SK-N-DZ (cell line): ENCODE measurements at regions not wholly inside any gene's neighbourhood (a gene's known extent, or its start where the extent isn't known, plus 50 kb on each side); places are given as distances from the start of the nearest gene placed in this dataset.
"Not testable (repeated sequence)": the region's sequence is repeated elsewhere in the genome, so short reads cannot be mapped to it uniquely, and the experiment has no call there.

ENCODE experiments used
- DNase-seq: peaks from one replicate; pipeline ENCODE4 v3.0.0-alpha.2; 2015; ENCODE audit warnings: low spot score

DNA sequence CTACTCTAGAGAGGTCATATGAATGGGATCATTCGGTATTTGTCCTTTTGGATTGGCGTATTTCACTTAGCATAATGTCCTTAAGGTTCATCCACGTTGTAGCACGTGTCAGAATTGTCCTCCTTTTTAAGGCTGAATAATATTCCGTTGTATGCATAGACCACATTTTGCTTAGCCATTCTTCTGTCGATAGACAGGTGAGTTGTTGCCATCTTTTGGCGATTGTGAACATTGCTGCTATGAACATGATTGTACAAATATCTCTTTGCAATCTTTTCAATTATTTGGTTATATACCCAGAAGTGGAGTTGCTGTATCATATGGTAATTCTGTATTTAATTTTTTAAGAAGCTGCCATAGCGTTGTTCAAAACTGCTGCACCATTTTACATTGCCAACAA is 52.4 kb upstream of the GOLGA8J start:
- no peak for DNase-seq

DNA sequence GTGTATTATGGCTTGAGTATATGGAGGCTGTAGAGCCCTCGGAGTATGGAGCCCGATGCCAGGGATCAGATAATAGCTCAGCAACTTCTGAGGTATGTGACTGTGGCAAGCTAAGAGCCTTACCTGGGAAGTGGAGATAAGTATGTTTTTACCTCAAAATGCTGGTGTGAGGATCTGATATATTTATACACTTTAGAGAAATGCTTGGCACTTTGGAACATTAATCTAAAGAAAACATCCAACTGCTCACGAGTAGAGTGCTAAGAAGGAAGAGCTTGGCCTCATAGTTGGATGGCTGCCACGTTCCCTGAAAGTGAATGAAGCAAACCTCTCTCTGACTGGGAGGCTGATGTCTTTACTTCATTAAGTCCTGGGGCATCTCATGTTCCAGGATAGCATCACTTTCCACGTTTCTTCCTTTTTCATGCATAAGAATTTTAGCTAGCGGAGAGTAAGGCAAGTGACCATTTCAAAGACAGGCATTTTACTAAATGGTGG is 58.9 kb upstream of the GOLGA8J start:
- DNase-seq = no peak

DNA sequence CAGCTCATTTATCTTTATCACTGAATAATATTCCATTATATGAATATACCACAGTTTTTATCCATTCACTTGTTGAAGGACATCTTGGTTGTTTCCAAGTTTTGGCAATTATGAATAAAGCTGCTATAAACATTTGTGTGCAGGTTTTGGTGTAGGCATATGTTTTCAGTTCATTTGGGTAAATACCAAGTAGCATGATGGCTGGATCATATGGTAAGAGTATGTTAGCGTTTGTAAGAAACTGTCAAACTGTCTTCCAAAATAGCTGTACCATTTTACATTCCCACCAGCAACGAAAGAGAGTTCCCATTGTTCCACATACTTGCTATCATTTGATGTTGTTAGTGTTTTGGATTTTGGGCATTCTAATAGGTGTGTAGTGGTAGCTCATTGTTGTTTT is 72.0 kb upstream of the GOLGA8J start:
- DNase-seq = no peak

DNA sequence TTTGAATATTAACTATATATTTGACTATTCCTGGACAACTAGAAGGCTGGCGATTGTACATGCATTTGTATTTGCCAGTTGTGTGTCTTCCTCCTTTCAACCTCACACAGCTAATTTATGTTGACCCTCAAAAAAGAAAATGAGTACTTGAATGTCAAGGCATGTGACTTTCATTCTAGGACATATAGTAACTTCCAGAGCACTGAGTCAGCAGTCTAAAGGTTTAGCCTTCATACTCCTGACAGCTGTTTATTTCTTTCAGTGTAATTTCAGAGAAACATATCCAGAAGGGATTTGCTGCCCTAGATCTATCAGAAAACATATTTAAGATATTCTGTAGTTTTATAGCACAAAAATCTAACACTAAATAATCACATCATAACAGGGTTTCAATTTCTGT is 74.6 kb upstream of the GOLGA8J start:
- DNase-seq = no peak

DNA sequence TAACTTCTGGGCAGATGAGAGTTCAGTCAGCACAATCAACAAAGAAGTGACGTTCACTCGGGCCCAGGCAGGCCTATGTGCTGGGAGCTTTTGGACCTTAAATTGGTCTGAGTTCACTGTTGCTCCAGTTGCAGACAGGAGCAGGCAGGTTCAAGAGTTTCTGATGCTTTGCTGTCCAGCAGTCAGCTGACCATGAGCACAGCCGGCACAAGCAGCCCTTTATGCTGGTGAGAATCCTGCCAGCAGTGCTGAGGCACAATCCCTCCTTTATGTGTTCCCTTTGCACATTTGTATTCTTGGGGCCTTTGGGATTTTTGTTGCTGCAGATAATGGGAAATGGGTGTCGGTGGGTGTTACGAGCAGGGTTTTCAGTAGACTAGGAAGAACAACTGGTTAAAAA is 81.2 kb upstream of the GOLGA8J start:
- DNase-seq = no peak

DNA sequence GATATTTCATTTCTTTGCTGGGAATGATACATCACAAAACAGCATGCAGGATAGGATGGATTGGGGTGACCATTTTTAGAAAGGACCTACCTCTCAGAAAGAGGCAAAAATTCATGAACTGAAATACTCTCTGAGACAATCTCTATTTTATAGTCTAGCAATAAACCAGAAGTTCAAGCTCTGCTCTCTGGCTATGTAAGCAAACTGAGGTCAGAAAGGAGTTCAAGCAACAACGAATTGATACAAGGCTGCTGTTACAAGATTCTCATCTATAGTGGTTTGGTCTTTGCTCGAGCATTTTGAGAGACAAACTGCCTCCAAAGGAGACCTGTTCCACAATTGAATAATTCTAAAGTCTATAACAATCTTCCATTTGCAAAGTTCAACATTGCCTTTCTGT is 84.7 kb upstream of the GOLGA8J start:
- DNase-seq = no peak

DNA sequence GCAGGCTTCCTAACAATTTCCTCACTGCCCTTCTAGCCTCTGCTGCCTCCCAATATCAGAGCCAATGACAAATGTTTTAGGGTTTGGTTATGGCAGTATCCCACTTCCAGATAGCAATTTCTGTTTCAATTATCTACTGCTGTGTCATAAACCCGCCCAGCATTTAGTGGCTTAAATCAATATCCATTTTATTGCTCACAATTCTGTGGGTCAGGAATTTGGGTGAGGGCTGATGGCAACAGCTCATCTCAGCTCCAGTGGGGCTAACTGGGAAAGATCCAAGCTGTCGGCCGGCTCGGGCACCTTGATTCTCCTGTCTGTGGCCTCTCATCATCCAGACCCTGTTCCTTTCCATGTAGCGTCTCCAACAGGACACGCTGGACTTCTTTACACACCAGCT is 85.3 kb upstream of the GOLGA8J start:
- no peak for DNase-seq

DNA sequence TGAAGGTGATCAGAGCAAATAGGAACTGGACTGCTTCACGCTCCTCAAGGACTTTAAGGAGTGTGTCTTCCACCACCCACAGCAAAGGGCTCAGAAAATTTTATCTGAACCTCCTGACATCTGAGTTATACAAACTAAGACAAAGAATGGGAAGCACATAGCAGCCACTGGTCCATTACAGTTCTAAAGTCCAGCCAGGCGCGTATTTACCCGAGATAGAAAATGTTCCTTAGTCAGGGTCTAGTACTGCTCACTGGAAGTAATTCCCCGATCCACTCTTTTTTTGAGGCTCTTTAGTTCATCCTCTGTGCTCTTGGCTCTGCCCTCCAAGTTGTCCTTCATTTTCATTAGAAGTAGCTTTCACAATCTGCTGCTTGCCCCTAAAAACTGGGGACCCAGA is 88.5 kb upstream of the GOLGA8J start:
- no peak for DNase-seq

DNA sequence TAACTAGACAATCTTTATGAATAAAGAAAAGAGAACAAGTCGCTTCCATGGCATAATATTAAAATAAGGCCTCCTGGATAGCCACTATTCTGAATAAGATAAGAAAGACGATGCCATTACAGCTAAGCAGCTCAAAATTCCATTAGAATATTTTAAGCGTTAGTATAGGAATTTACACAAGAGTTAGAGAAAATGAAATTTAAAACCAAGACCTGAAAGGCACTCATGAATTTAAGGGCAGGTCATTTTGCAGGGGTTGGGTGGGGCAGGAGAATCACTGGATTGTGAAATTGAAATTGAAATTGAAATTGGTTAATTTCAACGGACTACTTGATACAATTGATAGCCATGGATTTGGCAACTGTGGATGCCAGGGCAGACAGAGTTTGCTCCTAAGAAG is 91.8 kb upstream of the GOLGA8J start:
- DNase-seq = no peak

DNA sequence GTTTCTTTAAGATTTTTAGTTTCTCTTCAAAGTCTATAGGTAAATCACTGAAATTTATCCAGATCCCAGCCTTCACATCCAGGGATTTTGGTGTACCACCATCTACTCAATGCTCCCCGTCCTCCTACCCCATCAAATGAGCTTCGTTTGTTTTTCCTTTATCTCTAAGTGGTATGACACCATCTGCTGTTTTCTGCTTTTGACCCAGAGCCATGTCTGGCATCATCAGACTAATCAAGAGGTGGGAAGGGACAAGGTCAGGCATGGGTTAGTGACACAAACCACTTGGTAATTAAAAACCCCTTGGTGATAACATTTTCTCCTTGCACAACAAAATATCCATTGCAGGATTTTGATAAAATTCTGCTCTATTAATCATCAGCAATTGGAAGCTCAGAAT is 92.7 kb upstream of the GOLGA8J start:
- no peak for DNase-seq

DNA sequence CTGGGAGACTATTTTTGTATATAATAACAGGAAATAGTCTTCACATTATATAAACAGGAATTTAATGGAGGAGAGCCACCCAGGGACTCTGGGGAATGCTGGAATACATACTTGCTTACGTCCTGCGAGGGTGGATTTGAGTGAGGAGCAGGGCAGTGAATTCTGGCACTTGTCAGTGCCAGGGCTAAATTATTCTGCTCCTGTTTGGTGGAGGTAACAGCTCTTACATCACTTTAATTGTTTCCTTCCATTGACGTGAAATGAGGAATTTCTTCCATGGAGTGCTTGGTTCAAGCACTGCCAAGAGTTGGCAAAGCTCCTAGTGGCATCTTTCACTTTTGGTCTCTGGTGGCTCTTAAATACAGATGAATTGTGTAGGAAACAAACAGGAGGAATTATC is 94.1 kb upstream of the GOLGA8J start:
- DNase-seq = no peak

DNA sequence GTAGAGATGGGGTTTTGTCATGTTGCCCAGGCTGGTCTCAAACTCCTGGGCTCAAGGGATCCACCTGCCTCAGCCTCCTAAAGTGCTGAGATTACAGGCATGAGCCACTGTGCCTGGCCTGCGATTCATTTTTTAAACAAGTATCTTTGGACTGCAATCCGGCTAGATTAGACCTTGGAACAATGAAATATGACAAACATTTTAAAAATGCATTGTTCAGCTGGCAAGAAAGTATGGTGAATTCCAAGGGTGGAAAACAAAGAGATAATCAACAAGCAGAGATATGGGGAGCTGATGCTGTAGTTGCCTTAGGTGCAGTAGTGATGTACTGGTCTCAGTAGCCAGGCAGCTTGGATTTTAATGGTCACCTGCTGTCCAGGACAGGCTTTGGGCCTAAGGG is 95.8 kb upstream of the GOLGA8J start:
- DNase-seq = no peak

DNA sequence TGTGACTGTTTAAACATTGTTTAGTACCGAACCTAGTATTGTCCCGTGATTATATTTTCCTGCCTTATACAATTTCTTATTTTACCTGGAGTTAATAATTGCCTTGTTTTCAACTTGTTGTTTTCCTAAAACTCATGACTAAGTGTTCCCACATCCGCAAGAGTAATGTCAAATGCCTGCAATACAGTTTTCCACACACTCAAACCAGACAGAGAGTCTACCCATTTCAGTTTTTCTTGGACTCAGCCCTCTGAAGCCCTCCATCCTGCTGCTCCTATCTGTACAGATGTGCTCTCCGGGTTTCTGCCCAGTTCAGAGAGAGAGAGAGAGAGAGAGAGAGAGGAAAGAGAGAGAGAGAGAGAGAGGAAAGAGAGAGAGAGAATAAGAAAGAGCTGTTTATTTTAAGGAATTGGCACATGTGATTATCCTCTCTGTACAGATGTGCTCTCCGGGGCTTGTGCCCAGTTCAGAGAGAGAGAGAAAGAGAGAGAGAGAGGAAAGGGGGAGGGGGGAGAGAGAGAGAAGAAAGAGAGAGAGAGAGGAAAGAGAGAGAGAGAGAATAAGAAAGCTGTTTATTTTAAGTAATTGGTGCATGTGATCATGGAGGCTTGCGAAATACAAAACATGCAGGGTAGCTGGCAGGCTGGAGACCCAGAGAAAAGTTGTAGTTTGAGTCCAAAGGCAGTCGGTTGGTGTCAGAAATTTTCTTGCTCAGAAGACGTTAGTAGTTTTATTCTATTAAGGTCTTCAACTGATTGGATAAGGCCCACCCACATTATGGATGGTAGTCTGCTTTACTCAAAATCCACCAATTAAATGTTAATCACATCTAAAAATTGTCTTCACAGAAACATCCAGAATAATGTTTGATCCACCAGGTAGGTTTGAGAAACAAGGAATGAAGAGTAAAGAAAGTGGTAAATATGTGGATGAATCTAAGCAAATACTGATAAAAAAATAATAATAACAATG is 104.1 kb upstream of the GOLGA8J start:
- no peak for DNase-seq

DNA sequence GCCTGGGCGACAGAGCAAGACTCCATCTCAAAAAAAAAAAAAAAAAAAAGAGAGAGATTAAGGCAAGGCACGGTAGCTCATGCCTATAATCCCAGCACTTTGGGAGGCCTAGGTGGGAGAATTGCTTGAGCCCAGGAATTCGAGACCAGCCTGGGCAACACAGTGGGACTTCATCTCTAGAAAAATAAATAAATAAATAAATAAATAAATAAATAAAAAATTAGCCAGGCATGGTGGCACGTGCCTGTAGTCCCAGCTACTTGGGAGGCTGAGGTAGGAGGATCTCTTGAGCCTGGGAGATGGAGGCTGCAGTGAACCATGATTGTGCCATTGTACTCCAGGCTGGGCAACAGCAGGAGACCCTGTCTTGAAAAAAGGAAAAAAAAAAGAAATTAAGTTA is 108.7 kb upstream of the GOLGA8J start:
- not testable (repeated sequence) for DNase-seq

DNA sequence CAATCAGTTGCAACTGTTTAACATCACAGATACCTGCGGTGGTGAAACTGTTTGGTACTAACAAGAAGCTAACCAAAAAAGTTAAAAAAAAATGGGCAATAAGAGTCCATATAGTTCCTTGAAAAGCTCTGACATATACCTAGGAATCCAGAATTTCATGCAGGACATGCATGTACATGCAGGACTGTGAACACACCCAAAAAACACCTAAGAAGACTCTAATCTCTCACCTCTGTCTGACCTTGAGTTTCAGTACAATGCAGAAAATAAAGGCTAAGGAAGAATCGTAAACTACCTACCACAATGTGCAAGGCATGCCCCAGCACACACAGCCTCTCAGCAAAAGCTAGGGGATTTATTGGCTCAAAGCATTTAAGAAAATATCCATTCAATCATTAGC is 110.7 kb upstream of the GOLGA8J start:
- DNase-seq = no peak

DNA sequence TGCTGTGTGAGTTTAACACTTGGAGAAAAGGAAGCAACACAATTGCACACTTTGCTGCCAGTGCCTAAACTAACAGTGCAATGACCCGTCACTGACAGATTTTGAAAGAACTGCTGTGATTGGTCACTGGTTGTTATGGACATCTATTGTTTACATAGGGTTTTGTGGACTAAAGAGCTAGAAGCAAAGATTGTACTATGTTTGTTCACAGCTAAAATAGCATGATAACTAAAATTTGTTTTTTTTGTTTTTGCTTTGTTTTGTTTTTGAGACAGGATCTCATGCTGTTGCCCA is 112.4 kb upstream of the GOLGA8J start:
- no peak for DNase-seq

DNA sequence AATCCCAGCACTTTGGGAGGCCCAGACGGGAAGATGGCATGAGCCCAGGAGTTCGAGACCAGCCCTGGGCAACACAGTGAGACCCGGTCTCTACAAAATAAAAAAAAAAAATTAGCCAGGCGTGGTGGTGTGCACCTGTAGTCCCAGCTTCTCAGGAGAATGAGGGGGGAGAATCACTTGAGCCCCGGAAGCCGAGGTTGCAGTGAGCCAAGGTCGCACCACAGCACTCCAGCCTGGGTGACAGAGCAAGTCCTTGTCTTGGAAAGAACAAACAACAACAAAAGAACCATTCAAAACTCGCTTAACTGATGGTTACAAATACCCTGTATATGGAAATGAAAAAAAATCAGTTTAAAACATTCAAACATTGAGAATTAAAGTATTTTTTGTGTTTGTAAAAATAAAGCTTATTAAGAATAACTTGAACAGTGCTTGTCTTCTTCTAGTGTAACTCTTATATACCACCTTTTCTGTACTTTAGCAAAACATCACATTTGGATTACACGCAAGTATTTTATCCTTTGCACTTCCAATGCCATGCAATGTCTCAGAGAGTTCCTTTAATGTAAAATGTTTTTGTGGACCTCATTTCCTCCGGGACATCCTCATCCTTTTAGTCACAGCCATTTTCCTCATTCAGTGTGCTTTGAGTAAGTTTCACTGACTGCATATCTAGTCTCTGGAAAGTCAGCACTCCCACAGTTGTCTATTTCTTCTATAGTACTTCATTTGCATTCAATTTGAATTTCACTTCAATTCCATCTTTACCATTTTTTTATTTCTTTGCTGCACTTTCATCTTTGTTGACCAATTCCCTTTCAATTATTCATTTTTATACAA is 113.0 kb upstream of the GOLGA8J start:
- no peak for DNase-seq

DNA sequence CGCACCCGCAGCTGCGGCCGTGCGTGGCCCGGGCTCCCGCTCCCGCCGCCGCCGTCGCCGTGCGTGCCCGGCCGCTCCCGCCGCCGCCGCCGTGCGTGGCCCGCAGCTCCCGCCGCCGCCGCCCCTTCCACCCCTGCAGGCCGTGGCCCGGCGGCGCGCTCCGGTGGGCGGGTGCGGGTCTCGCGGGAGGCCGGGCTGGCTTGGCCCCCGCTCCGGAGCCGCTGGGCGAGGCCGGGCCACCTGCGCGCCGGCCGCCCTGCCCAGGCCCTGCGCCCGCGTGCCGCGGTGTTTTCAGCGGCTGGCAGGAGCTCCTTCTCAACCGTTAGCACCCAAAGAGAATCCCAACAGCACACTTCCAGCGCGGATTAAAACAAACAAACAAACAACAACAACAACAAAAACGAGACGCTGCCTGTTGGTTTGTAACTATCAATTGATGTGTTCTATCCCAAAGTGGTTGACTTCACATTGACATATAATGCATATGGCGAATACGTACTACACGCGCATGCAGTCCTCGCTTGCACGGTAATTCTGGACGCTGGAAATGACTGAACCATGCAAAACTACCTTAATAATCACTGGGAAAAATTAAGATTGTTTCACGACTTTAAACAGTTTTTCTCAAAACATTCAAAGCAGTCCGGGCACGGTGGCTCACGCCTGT is 113.7 kb upstream of the GOLGA8J start:
- no peak for DNase-seq

DNA sequence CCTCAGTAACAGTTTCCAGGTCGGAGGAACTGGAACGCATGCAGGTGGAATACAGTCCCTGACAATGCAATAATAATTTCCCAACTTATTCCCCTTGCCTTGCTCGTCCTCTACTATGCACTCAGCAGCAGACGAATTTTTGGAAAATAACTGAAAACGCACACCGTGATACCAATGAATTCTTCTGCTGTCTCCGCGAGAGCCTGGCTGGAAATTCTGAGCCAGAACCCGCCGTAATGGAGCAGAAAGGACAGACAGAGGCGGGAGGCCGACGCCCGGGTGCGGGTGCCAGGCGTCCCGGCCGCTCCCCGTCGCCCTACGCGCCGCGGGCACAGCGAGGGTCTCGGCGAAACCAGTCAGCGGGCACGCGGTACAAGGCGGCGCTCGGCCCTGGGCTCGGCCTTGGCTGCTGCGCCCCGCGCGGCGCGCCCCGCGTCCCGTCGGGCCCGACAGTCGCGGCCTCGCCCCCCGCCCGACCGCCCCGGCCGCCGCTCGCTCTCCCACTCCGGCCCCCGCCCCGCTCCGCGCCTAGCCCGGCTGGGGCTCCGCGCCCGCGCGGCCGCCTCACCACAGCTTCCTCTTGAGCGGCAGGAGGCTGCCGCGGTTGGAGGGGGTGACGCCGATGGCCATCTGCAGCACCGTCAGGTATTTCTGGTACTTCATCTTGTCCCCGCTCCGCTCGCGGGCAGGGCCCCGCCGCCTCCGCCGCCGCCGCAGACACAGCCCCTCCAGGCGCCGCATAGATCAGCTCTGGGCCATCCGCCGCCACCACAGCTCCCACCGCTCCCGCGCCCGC is 114.5 kb upstream of the GOLGA8J start:
- DNase-seq = no peak

DNA sequence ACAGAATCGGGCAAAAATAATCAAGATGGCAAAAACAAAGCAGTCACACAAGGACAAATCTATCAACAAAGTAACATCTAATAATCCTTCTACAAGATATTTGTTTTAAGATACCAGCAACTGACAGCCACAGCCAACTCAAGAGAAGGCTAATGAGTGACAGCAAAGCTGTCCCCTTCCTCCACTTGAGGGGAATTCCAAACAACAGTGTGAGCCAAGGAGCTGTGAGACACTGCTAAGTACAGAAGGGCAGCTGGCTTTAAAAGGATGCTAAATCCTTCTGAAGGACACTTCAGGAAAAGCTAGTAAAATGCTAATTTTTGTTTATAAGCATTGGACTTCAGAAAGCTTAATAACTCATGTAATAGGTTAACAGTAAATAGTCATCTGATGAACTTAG is 120.3 kb upstream of the GOLGA8J start:
- DNase-seq = no peak

DNA sequence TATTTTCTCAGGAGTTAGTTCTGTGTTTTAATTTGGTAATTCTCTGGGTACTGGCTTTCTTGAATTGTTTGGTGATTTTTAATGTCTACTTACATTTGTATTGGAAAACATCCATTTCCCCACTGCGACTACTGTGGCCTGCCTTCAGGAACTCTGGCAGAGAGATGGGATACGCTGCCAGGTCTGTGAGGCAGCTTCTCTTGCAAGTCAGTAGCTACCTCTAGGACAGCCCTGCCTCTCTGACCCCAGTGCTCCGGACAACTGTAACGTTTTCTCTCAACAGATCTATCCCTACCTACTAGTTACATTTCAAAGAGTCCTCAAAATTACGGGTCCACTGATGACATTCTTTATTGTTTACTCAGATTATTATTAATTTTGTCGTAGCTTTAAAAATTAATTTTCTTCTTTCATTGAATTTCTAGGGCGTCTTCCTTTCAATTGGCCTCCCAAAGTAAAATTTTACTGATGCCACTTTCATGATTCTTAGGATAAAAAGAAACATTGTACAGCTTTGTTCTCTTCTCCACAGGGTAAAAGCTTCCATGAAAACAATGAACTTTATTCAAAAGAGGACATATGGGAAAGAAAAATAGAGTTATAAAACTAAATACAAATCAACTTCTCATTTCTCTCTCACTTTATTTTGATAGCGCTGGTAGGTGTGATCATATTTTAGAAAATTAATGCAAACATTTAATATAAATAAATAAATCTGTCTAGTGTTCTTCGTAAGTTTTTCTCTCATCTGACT is 123.2 kb upstream of the GOLGA8J start:
- DNase-seq = no peak
